ENCODE measurements at regions not wholly inside any gene's neighbourhood (a gene's known extent, or its start where the extent isn't known, plus 50 kb on each side); places are given as distances from the start of the nearest gene placed in this dataset.

DNA sequence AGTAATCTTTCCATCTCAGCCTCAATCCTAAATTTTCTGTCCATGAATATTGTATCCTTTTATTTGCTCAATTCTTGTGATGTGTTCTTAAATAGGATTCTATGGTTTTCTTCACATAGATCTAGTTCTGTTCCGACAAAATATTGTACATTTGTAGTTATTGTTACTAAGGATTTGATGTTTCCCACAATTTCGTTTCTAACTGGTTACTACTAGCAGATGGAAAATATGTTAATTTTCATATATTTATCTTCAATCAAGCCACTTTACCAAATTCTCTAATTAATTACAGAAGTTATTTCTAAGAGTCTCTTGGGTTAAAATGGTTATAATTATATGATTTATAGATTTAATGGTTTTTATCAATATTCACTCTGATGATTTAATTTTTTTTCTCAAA lies 60.3 kb downstream of the SEC61B start:
- DNase-seq (ENCODE audit: low spot score), result no peak

GRCh38 chr9:99285965-99286364 lies 63.9 kb downstream of the SEC61B start:
- DNase-seq (ENCODE audit: low spot score), result no peak

- no peak for DNase-seq (ENCODE audit: low spot score)
Observed at GRCh38 chr9:99286536-99286935, 64.5 kb downstream of the SEC61B start.

GRCh38 chr9:99287641-99288040 lies 65.6 kb downstream of the SEC61B start:
- no peak for DNase-seq (ENCODE audit: low spot score)

DNA sequence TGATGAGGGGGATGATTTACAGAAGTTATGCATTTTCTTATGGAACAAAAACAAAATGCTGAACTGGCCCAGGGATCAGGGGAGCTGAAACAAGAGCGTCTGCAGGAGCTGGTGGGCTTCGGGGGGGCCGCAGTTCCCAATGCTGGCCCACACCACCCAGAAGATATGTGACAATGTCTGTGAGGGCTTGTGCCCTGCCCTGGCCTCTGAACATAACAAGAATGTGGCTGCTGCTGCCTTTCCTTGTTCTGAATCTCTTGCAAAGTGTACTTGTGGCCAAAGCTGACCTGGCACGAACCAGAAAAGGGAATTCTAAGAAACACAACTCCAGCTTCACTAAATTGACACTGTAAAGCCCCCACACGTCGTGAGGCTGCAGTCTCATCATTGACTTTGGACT lies 66.7 kb downstream of the SEC61B start:
- no peak for DNase-seq (ENCODE audit: low spot score)

DNA sequence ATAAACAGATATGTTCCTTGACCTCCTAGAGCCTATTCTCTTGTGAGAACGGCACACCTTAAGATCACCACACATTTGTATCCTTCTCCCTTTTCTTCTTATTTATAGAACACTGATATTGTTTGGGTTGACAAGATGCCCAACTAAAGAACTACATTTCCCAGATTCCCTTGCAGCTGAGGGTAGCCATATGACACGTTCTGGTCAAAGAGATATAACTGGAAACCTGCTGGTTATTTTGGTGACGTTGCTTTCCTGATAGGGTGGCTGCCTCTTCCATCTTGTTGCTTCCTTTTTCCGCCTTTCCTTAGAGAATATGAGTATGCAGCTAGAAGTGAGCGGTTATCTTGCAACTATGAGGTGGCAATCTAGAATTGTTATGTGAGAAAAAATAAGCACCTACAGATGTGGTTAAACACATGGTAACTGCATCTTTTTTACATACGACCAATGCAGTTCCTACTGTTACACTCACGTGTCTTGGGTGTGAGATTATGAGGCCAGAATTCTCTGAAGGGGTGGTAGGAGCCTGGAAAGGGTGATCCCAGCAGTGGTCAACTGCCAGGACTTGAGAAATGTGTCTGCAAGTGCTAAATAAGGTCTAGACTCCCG lies 72.9 kb downstream of the SEC61B start:
- no peak for DNase-seq (ENCODE audit: low spot score)

DNA sequence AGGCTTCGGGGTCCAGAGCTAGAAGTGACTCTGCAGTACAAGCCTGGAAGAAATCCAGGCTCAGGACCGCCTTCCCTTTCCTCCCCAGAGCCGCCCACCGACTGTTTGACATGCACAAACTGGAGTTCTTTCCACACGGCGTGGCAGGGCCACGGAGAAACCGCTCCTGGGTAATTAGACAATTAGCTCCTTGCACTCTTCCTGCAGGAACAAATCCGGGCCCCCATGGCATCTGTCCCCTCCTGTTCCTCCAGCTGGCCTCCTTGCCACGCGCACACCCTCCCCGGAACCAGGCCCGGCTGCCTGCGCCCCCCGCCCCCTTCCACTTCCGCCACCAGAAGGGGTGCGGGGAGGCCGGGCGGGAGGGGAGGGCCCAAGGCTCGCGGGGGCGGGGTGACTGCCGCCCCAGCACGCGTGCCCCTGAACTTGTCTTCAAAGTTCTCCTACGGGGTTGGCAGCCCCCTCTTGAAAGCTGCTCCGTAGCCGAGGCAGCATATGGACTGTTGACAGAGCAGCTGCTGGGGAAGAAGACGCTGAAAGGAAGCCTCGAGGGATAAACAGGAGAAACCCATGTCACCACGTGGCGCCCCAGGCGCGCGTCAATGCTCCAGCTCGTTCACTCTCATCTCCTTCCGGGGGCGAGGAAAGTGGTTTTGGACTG lies 74.3 kb downstream of the SEC61B start:
- DNase-seq (ENCODE audit: low spot score), result peak; percentile 54

- DNase-seq (ENCODE audit: low spot score), result no peak
Observed at GRCh38 chr9:99298614-99299013, 76.5 kb downstream of the SEC61B start.

DNA sequence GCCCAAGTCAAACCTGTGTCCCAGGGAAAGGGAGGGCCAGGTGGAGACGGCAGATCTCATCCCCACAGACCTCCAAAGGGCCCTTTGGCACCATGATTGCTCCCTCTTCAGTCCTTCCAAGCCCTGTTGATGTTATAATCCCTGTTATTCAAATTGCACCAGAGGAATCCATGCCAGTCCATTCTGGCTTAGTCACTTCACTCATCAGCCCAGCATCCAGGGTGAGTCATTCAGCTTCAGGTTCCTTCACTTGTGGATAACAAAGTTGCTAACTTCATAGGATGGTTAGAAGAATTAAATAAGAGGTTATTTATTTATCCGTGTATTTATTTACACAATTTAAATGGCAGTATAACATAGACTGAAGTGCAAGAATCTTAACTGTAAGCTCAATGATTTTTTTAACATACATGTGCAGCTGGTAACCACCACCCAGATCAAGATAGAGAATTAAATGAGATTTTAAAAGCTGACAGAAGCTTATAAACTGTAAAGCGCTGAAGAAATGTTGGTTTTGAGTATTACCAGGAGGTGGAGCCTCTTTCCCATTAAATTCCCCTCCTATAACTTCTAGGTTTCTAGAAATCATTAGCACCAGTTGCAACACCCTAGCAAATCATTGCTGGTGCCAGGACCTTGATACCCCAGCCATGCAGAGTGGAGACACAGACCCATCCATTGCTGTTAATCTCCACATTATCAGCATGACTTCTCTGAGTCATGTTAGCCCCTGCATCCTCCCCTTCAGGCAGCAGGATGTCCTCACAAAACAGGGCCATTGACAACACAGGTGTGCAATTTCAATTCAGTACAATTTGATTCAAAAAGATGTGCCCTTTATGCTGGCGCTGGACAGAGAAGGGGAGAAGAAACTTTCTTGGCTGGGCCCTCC lies 77.4 kb downstream of the SEC61B start:
- DNase-seq (ENCODE audit: low spot score), result no peak

DNA sequence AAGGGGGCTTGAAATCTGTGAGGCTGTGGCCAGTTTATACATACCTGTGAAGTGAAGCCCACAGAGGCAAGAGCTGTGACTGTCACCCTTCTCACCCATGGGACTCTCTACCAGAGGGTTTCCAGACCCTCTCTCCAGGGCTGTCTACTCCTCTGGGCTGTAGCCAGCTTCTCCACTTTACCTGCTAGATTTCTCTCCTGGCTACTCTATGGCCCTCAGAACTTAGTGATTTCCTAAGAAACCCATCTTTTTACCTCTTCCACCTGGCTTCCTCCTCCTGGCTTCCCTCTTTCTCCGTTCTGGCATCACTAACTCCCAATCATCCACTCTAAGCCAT lies 78.0 kb downstream of the SEC61B start:
- DNase-seq (ENCODE audit: low spot score), result no peak

GRCh38 chr9:99300603-99301002 lies 78.5 kb downstream of the SEC61B start:
- no peak for DNase-seq (ENCODE audit: low spot score)

- DNase-seq (ENCODE audit: low spot score), result no peak
Observed at GRCh38 chr9:99303177-99303576, 81.1 kb downstream of the SEC61B start.

DNA sequence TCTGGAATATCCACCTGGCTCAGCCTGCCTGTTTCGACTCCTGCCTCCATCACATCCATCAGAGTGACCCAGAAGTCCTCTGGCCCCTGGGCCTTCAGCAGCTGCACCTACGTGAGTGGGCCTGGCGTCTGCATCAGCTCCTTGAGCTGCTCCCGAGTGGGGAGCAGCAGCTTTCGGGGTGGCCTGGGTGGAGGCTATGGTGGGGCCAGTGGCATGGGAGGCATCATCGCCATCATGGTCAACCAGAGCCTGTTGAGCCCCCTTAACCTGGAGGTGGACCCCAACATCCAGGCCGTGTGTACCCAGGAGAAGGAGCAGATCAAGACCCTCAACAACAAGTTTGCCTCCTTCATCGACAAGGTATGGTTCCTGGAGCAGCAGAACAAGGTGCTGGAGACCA lies 83.0 kb downstream of the SEC61B start:
- DNase-seq (ENCODE audit: low spot score), result no peak

- DNase-seq (ENCODE audit: low spot score), result no peak
Observed at GRCh38 chr9:99305820-99306811, 84.0 kb downstream of the SEC61B start.

DNA sequence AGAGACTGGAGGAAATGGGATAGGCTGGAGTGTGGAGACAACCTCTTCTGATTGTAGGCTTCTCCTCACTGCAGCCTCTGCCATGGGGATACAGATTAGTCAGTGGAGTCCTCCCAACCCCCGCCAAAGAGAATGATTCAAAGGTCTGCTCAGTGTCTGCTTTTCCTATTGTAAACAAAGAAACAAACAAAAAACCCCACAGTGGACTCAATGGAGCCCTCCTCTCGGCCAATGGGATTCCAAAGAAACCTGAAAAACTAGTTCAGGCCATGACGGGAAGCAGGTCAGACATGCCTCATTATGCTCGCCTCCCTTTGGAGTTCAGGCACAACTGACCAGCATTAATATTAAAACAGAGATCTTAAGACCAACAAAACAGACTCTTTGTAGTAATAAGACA lies 85.8 kb downstream of the SEC61B start:
- no peak for DNase-seq (ENCODE audit: low spot score)

GRCh38 chr9:99309141-99309939 lies 87.3 kb downstream of the SEC61B start:
- no peak for DNase-seq (ENCODE audit: low spot score)

GRCh38 chr9:99312736-99313135 lies 90.7 kb downstream of the SEC61B start:
- no peak for DNase-seq (ENCODE audit: low spot score)

GRCh38 chr9:99319048-99319447 lies 97.0 kb downstream of the SEC61B start:
- no peak for DNase-seq (ENCODE audit: low spot score)

DNA sequence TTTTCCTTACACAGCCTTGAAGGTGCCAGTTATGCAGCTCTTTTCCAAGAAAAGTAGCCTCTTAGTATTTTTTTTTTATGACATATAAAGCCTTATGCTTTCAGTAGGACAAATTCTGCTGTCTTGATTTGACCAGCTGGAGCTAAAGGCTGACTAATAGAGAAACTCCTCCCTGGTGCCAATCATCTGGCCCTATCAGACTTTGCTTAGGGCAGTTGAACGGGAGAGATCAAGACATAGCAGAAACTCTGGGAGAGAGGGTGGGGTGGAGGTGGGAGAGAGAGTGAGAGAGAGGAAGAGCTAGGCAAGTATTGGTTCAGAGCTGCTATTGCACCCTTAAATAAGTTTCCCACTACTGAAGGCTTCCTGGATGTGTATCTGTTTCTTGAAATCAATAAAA lies 100.2 kb downstream of the SEC61B start:
- no peak for DNase-seq (ENCODE audit: low spot score)

DNA sequence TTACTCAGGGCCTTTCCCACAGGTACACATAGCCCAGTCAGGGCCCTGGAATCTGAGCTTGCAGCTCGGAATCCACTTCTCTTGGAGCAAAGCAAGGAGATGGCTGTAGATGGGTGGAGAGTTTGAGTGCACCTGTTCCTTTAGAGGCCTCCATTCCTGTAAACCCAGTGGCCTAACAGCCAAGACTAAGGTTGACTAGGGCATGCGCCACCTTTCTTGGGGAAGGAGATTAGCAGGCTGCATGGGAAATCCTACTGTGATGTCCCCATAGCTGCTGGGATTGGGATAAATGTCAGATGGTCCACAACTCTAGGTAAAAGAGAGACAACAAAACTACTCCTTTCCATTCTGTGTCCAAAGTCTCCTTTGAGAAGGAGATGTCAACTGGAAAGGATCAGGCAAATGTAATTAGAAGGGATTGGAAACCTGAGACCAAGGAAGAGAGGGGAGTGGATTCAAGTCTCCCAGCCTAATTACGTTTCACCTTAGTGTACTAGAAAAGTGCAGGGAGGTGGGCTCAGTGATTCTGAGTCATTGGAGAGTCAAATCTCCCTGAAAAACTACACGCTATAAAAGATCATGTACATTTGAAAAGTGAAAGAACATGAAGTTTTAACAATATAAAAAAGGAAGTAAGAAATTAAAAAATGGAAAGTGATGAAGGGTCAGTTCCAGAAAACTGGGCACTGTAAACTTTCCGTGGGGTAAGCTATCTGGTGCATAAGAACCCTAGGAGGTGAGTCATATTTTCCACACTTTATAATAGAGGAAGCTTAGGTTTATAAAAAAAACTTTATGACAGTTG lies 104.2 kb downstream of the SEC61B start:
- DNase-seq (ENCODE audit: low spot score), result peak; percentile 18
